ENCODE measurements at regions not wholly inside any gene's neighbourhood (a gene's known extent, or its start where the extent isn't known, plus 50 kb on each side); places are given as distances from the start of the nearest gene placed in this dataset.

- no peak for TF ChIP-seq POLR2A (IDR thresholded peaks at IDR 0.05)
- no peak for TF ChIP-seq CTCF (IDR thresholded peaks at IDR 0.05)
These were observed 65.5 kb upstream of the UBE3A start for GRCh38 chr15:25504307-25504706.
